ENCODE measurements at regions not wholly inside any gene's neighbourhood (a gene's known extent, or its start where the extent isn't known, plus 50 kb on each side); places are given as distances from the start of the nearest gene placed in this dataset.

- TF ChIP-seq CTCF (IDR thresholded peaks at IDR 0.05): no peak
- no peak for TF ChIP-seq POLR2A (IDR thresholded peaks at IDR 0.05)
Observed at GRCh38 chr11:112792070-112792469, 169.2 kb upstream of the NCAM1 start.
